Stimulated activated CD4-positive, alpha-beta T cell treated with anti-CD3 and anti-CD28 coated beads, Interleukin-15, amount 100 ng/mL, for 1 hour (primary cell): ENCODE measurements at regions not wholly inside any gene's neighbourhood (a gene's known extent, or its start where the extent isn't known, plus 50 kb on each side); places are given as distances from the start of the nearest gene placed in this dataset.

Experiments
- DNase-seq, 2 donors: peaks; one replicate each; pipeline ENCODE4 v3.0.0-alpha.2; 2020; ENCODE audit warnings: low read depth in 1 of 2, low spot score in 1 of 2

DNA sequence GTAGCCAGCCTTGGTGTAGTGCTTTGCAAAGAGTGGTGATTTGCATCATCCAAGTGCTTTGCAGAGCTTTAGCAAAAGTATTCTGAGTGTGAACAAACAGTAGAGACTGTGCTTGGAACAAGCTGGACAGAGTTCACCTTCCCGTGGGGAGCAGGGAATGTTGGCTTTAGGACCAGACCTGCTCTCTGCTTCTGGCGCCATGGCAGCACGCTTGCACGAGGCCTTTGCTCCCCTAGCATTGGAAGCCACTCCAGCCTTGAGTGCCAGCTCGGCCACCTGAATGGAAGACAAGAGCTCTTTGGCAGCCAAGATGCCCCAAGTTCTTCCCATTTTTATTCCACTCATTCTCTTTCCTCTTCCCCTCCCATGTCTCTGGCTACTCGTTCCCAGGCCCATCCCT is 250.8 kb upstream of the OSR1 start:
- no peak for DNase-seq

DNA sequence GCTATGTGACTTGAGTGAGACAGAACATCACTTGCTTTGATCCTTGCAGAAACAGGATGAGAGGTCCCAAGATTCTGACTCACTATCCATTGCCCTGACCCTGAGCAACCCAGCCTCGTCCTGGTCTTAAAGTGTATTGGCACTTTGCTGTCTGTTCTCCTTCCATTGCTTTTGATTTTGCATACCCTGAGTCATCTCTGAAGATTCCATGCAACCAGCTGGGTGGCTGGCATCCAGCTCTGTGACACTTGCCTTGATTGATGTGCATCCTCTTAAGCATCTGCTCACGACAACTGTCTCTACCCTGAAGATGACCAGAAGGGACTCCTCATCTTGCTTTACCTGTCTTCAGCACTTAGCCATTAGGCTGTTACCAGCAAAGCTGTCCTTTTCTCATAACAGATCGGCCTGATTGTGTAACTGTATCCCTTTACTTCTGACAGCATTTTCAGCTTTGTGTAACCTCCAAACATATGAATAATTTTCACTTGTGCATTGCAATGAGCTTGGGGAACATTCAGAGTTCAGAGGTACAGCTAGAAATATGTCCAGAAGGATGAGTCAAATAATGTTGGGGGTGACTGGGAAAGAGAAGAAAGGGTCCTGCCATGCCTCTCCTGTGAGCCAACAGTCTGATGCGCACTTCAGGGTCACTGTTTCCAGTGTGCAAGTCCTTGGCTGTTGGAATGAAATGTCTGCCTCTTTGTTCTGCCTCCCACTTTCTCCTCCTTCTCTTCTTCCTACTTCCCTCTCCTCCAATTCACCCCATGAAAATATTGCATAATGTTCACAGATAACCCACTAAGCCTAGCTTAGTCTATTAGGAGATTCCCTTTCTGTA is 249.7 kb upstream of the OSR1 start:
- DNase-seq, result no peak

DNA sequence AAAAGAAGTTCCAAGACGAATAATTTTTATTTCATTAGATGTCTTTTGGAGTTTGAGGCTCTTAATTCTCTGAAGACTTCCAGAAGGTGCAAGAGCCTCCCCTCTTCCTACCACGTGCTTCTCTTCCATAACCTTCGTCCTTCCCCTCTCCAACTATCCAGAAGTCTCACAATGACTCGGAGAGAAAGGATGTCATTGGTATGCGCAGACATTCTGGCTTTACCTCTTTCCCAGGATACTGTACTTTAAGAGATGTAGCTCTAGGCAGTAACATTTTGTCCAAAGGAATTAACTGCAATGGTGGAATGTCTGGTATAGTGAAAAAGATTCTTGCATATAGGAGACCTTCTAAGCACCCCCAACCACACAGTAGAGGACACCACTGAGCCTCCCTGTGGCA is 249.0 kb upstream of the OSR1 start:
- DNase-seq, result no peak

DNA sequence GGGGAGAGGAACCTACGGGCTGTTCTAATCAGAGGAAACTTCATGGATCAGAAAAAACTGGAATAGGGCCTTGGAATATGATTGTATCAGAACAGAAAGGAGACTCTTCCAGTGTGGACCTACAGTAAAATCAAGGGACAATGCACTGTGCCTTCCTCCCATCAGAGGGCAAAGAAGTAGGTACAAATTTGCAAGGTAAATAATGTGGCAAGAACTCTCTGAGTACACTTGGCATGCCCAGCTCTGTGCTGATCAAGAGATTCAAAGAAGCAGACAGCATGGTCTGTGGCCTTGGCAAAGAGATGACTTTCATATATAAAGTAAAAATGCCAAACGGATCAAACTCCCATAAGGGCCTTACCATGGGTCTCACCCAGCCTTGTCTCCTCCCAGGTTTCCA is 242.6 kb upstream of the OSR1 start:
- DNase-seq, result no peak

DNA sequence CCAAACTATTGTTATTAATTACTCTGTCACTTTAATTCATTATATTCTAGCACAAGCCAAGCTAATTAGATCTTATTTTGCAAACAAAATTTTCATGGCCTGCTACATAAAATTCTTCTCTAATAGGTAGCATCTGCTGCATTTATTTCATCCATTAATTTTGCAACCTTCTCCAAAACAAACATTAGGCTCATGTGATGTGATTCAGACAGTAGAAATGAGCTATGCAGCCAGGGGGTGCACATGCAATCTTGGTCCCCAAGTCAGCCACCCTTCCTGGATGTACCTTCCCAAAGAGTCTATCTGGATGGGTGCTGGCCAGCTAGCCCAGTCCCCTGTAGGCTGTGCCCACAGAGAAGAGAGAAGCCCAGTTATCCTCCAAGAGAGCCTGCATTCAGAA is 242.1 kb upstream of the OSR1 start:
- DNase-seq, result no peak

DNA sequence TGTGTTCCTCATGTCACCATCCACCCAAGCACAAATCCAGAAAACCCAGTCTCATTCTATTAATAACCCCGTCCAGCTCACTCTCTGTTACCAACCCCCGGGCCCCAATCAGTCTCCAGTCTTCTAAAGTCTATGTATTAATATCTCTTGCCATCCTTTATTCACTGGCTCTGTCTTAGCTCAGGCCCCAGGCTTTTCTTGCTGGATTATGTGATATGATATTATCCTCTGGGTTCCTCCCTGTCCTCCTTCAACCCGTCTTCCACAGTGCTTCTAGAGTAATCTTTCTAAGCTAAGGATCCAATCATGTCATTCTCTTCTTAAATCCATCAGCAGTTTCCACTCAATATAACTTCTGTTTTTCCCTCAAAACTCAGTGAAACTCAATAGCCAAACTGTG is 240.5 kb upstream of the OSR1 start:
- no peak for DNase-seq

DNA sequence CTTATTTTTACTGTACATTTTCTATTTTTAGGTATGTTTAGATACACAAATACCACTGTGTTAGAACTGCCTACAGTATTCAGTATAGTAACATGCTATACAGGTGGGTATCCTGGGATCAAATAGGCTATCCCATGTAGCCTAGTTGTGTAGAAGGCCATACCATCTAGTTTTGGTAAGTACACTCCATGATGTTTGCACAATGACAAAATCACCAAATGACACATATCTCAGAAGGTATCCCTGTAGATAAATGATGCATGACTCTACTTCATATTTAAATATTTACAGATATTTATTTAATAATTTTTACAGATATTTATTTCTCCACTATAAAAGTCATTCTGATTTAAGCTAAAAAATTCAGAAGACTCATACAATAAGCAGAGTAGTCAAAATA is 233.8 kb upstream of the OSR1 start:
- DNase-seq, result no peak

DNA sequence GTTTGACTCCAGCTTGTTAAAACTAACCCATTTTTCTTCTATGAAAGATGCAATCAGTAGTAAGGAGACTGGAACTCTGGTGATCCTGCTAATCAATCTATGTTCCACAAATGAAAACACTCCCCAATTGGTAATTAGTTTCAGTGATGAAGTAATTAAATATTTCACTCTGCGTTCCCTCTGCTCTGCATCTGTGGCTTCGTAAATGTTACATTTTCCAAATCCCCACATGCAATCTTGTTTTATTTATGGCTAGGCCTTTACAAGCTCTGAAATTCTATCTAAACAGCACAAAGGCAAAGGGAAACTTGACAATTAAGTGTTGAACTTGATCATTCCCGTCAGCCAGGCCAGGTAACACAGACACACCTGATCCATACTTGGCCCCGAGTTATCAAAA is 231.4 kb upstream of the OSR1 start:
- no peak for DNase-seq

DNA sequence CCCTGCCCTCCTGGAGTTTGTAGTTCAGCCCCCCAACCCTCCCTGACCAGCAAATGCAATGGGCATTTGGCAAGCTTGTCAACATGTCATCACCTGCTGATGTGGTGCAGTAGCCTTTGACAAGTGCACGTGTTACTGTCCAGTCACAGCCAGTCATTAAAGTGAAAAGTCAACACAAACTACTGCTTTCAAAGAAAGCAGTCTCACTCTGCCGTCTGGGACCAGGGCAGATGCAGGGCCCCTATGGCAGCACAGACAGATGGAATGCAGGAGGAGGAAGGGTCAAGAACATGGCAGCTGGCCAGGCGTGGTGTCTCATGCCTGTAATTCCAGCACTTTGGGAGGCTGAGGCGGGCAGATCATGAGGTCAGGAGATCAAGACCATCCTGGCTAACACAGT is 222.4 kb upstream of the OSR1 start:
- no peak for DNase-seq

DNA sequence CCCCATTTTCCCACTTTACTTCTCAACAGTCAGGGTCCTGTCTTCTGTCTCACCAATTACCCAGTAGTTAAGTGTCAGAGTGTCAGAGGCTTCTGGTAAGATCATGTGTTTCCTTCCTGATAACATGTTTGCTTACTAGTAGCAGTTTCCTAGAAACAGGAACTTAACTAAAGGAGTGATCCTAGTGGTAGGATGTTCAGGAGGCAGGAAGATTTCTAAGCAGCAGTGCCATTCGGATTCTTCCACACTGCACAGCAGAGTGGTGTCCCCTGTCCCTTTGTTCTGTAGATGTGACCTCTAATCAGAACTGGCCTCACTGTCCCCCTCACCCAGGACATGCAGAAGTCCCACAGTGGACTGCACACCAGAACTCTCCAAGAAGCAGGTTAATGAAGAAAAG is 221.8 kb upstream of the OSR1 start:
- no peak for DNase-seq

DNA sequence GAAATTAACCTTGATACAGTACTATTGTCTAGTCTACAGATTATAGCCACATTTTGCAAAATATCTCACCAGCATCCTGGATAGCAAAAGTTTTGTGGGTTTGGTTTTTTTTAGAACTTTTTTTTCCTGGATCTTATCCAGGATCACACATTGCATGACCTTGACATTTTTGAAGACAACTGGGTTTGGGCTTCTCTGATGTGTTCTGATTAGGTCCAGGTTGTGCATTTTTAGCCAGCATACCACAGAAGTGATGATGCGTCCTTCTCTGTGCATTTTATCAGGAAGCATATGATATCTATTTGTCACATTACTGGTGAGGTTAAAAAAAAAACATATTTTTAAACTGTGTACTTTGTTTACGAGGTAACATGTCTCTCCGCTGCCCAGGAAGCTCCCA is 221.0 kb upstream of the OSR1 start:
- DNase-seq, result no peak

DNA sequence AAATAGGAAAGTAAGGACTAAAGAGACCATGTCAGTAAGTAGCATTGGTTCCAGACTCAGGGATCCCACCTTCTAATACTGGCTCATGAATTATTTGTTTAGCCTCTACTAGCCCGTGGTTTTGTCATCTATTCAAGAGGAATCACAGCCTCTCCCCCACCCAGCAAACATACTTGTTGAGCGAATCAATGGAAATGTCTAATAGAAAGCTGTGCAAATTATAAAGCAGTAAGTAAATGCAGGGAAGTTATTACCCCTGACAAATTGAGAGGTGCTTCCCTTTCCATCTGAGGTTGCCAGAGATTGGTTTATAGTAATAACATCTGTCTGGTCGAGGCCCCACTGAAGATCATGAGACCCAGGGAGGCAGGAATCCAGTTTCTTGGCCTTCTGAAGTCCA is 219.3 kb upstream of the OSR1 start:
- no peak for DNase-seq

DNA sequence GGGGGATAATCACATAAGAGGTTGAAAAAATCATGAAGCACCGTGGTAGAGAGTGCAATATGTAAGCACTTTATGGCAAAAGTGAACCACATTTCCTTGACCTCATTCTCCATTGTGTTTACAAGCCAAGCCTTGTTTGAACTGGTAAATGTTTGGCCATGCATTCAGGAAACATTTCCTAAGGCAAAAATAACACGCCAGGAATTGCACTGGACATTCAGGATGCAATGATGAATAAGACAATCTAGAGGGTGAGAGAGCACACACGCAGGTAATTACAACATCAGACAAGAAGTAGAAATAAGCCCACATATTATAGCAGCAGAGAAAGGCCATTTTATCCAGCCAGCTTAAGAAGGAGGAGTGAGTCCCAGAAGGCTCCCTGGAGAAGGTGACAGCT is 218.0 kb upstream of the OSR1 start:
- DNase-seq, result no peak

DNA sequence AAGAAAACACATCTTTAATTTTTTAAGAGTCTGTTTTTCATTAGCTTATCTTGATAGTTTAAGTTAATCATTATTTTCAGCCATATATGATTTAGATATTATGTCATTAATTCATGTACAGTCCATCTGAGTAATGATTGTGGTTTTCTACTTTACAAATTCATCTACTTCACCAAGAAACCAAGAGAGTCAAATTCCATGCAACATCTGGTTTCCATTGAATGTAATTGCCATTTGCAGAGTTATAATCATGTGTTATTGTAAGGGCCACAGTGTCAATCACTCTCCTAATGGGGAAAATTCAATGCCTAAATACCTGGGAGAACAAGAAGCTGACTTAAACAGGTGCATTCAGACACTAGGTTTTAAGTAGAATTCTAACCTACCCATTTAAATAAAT is 217.2 kb upstream of the OSR1 start:
- DNase-seq, result no peak

DNA sequence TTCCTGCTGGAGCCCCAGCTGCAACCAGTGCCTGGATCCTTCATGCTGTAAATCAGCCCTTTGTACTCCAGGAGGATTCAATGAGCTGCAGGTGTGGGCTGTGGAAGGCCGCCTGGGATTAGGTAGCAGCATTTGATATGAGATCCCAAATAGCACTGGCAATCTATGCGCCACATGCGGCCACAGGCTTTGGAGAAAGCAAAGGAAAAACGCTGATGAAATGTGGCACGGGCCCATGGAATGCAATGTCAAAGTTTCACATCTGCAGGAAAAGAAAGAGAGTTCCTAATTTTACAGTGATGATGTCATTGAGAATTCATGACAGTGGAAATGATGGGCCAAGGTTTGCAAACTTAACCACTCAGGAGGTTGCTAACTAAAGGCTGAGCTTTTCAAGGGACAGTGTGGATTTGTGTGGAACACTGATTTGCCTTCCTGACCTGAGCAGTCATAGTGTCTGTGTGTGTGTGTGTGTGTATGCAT is 216.4 kb upstream of the OSR1 start:
- no peak for DNase-seq

DNA sequence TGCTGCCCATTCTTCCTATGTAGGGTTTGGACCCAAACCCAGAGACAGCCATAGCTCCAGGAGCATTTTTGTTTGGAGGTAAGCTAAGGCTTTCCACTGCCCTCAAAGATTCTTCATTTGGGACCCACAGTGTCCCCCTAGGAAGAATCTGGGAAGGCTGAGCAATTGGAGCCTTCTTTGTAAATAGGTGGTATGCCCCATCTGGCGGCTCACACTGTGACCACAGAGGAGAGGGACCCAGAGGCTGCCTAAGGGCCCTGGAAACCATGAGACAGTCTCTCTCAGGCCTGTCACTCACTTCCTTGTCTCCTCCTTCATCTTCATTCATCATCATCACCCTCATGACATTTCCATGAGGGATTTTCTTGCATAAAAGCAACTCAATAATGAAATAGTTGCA is 215.4 kb upstream of the OSR1 start:
- DNase-seq, result no peak

DNA sequence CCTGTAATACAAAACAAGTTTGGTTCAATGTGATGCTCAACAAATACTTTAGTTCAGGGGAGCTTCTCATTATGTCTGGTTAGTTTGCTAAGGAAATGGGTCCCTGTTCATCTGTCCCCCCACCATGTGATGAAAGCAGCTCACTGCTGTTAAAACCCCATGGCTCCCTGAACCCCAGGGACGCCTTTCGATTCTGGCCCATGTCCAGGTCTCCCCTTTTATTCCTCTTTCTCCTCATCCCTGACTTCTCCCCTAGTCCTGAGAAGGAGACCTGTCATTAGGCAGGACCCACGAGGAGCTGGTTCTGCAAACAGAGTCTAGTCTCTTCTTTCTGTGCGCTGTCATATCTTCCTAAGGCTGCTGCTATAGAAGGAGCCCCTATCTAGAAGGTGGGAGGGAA is 213.3 kb upstream of the OSR1 start:
- no peak for DNase-seq

DNA sequence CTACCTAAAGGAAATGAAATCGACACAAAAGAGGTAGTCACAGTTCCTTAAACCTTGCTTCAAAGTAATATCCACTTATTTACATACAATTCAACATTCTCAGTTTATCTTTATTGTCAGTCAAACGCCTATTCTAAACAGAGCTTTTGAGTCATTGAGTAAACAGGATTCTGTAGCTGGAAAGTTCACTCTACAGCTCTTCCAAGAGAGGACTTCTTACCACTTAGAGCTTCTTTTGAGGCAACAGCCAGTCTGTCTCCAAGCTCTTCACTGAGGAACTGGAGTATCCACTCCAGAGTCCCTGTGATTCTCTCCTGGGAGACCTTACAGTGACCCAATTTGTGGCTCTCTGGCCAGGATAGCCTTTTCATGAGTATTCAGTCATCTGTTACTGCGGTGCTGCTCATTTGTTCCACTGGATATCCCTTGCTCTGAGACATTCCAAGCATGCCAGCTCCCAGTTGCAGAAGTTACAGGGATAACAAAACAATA is 210.9 kb upstream of the OSR1 start:
- DNase-seq, result no peak

DNA sequence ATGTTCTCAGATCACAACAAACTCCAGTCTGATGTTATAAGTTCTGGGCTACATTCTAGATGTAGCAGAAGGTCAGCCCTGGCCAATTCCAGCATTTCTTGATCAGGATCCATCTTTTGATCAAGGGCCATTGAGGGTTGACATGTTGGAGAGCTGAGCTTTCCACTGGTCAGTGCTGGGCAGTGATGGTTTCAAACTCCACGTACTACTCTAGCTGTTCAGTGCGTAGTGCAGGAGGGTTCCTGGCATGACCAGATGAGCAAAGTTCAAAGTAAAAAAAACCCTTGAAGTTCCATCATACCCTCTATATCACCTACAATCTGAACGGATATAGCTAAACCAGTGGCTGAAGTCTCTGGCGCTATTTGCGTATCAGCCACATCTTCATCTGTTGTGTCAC is 210.4 kb upstream of the OSR1 start:
- DNase-seq, result no peak

DNA sequence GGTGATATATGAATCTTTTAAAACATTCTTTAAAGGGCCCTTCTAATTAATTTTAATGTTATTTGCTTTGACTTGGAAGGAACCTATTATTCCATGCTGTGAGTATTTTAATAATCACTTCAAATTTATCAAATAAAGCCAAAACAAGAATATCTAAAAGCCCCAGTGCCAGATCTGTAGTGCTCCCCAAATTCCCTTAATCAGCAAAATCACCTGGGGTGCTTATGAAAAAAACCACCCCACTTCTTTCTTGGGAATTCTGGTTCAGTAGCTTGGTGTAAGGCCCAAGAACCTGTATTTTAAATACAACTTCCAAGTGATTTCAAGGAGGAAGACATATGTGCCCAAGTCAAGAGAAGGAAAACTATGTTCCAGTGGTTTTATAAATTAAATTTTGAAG is 202.4 kb upstream of the OSR1 start:
- DNase-seq, result no peak

DNA sequence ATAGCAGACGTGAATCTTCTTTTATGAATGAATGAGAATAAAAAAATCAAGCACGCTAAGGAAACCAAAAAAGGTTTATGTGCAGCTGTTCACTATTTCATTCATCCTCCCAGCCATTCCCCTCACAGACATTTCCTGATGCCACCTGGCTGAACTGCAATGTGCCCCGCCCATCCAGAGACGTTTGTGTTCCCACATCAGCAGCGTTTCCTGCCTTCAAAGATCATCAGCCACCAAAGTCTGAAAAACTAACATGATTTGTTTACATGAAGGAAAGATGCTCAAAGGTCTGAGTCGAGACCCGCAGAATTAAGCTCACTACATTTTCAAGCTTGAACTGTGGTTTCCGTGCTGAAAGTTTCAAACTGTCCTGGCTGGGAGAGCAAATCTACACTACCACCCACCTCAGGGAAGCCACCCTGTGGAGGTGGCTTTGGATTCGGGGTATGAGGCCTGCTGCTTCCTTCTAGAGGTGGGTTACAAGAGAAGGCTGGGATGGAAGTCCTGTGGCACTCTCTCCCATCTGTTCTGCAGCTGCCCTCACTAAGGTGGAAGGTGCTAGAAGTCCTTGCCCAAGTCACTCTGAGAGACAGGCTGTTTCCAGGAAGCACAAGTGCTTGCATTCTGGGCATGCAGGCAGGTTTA is 201.3 kb upstream of the OSR1 start:
- no peak for DNase-seq

DNA sequence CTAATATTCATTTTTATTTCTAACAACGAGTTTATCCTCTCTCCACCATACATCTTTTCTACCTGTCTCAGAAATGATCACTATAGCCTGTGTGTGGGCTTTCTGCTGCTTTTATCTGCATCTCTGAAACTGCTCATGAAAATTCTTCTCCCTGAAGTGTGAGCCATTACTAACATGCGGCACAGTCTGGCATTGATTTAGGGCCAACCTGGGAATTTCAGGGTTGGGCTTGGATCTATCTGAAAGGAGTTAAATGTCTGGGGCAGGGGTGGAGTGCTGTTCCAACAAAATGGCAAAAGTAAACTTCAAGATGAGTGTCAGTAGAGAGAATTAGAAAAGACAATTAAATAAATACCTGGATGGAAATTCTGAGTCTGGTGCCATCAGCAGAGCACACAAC is 198.2 kb upstream of the OSR1 start:
- no peak for DNase-seq

DNA sequence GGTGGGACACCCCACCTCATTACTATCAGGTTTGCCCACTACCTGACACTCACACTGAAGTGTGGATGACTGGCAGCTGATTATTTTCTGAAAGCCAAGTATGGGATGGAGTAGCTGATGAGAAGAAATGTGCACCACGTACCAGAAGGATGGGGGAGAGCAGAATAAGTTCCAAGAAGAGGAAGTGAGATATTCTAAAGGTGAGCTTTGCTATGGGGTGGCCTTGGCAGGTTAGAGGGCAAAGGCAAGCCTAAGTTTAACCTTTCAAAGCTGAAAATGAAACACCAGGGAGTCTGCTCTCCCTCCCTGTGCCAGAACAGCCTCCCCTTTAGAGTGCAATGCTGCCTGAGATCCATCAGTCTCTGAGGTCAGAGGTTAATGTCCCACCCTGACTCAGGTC is 196.1 kb upstream of the OSR1 start:
- no peak for DNase-seq
